Hematopoietic multipotent progenitor cell treated with erythropoietin and hydrocortisone succinate and interleukin-3 and kit ligand, for 6 days (in vitro differentiated cells): ENCODE measurements at regions not wholly inside any gene's neighbourhood (a gene's known extent, or its start where the extent isn't known, plus 50 kb on each side); places are given as distances from the start of the nearest gene placed in this dataset.

Source experiments
- DNase-seq: peaks from one replicate; pipeline ENCODE4 v3.0.0-alpha.2; 2015

- no peak for DNase-seq
Measured at GRCh38 chr18:51955136-51955535, 384.9 kb upstream of the DCC start.

- DNase-seq: no peak
Measured at GRCh38 chr18:51957001-51957400, 383.0 kb upstream of the DCC start.

GRCh38 chr18:51980101-51980500, 359.9 kb upstream of the DCC start:
- DNase-seq: no peak

- no peak for DNase-seq
Measured at GRCh38 chr18:51988277-51988676, 351.7 kb upstream of the DCC start.

- no peak for DNase-seq
Measured at GRCh38 chr18:51997129-51997528, 342.9 kb upstream of the DCC start.

GRCh38 chr18:51998066-51998465, 341.9 kb upstream of the DCC start:
- DNase-seq: no peak

GRCh38 chr18:51998711-51999110, 341.3 kb upstream of the DCC start:
- DNase-seq: no peak

GRCh38 chr18:51999351-51999750, 340.6 kb upstream of the DCC start:
- no peak for DNase-seq

- no peak for DNase-seq
Measured at GRCh38 chr18:52000435-52000834, 339.6 kb upstream of the DCC start.

GRCh38 chr18:52001106-52001505, 338.9 kb upstream of the DCC start:
- DNase-seq: no peak

GRCh38 chr18:52002600-52002999, 337.4 kb upstream of the DCC start:
- DNase-seq: no peak

GRCh38 chr18:52007105-52007504, 332.9 kb upstream of the DCC start:
- no peak for DNase-seq

- no peak for DNase-seq
Measured at GRCh38 chr18:52008330-52008729, 331.7 kb upstream of the DCC start.

GRCh38 chr18:52008736-52009135, 331.3 kb upstream of the DCC start:
- DNase-seq: no peak

- no peak for DNase-seq
Measured at GRCh38 chr18:52009958-52010357, 330.0 kb upstream of the DCC start.

- no peak for DNase-seq
Measured at GRCh38 chr18:52045946-52046675, 293.9 kb upstream of the DCC start.

GRCh38 chr18:52046842-52047241, 293.2 kb upstream of the DCC start:
- no peak for DNase-seq

- no peak for DNase-seq
Measured at GRCh38 chr18:52054324-52054723, 285.7 kb upstream of the DCC start.

GRCh38 chr18:52060607-52061304, 279.2 kb upstream of the DCC start:
- no peak for DNase-seq

GRCh38 chr18:52063923-52064322, 276.1 kb upstream of the DCC start:
- no peak for DNase-seq

- DNase-seq: no peak
Measured at GRCh38 chr18:52069201-52069600, 270.8 kb upstream of the DCC start.

- DNase-seq: no peak
Measured at GRCh38 chr18:52070291-52070756, 269.7 kb upstream of the DCC start.

- no peak for DNase-seq
Measured at GRCh38 chr18:52077251-52077983, 262.6 kb upstream of the DCC start.

GRCh38 chr18:52082246-52082645, 257.8 kb upstream of the DCC start:
- DNase-seq: no peak
